Esophagus squamous epithelium (tissue), 5 donors: ENCODE measurements at regions not wholly inside any gene's neighbourhood (a gene's known extent, or its start where the extent isn't known, plus 50 kb on each side); places are given as distances from the start of the nearest gene placed in this dataset.

Source experiments
- DNase-seq: peaks from one replicate; lab custom pipeline; 2025; lab: John Stamatoyannopoulos, UW
- H3K27ac ChIP-seq, 4 donors: fragments of 200-600 bp; sonication (generic); one replicate each; pipeline ENCODE4 v1.5.1; 2016 to 2019; ENCODE audit warnings: mild to moderate bottlenecking in 1 of 4
- H3K27me3 ChIP-seq, 4 donors: fragments of 200-600 bp; sonication (generic); 1 replicate in 3 of 4; 2 replicates in 1 of 4; pipeline versions ENCODE4 v1.5.1 to v1.6.0; 2017 to 2021; ENCODE audit warnings: antibody characterized with exemption in 1 of 4
- H3K36me3 ChIP-seq, 3 donors: fragments of 200-600 bp; sonication (generic); one replicate each; pipeline ENCODE4 v1.5.1; 2016 to 2019
- H3K4me1 ChIP-seq, 3 donors: fragments of 200-600 bp; sonication (generic); one replicate each; pipeline ENCODE4 v1.5.1; 2017 to 2019
- H3K4me3 ChIP-seq, 4 donors: fragments of 200-600 bp; sonication (generic); 1 replicate in 3 of 4; 2 replicates in 1 of 4; pipeline ENCODE4 v1.5.1; 2016 to 2019; ENCODE audit warnings: mild to moderate bottlenecking in 2 of 4, moderate library complexity in 1 of 4
- H3K9me3 ChIP-seq, 3 donors: fragments of 200-600 bp; sonication (generic); one replicate each; pipeline ENCODE4 v1.5.1; 2016 to 2019
- CTCF ChIP-seq, 6 experiments: fragments of 450-650 bp in 4 of 6; fragments of 200-600 bp in 2 of 6; sonication (generic) in 2 of 6; IDR thresholded peaks; one replicate each; pipeline ENCODE4 v1.5.1; 2016 to 2019; ENCODE audit warnings: antibody characterized with exemption in 6 of 6, mild to moderate bottlenecking in 4 of 6, moderate library complexity in 4 of 6
- POLR2A ChIP-seq, 4 donors: fragments of 450-650 bp; IDR thresholded peaks; one replicate each; pipeline ENCODE4 v1.6.1; 2017; ENCODE audit warnings: antibody characterized with exemption in 4 of 4, mild to moderate bottlenecking in 4 of 4, moderate library complexity in 3 of 4
- WGBS, 2 donors: methylation state at CpG; one replicate each; pipeline ENCODE4 v1.1.5; 2018; 5-methylcytosine and 5-hydroxymethylcytosine counted together
- intact Hi-C: fragments of 100-400 bp; cut with DNase I; formaldehyde crosslinking; loops from one replicate; pipeline ENCODE4 v1.15.0; 2022
- donor health status: DM: yes; HTN: yes; CAD: no.

GRCh38 chr5:155953335-155953734 lies 373.6 kb upstream of the SGCD start:
- Histone ChIP-seq H3K27me3 (no peaks in the 10 kb centered on the region), H3K27ac (no peak overlapping the region), H3K4me3 (no peak overlapping the region), H3K36me3 (no peaks in the 10 kb centered on the region), H3K4me1 (no peaks in the 10 kb centered on the region), H3K9me3 (no peaks in the 10 kb centered on the region)
- TF ChIP-seq POLR2A (IDR thresholded peaks at IDR 0.05) (no peak), CTCF (IDR thresholded peaks at IDR 0.05) (no peak)
- intact Hi-C loops, result no loop called here
- DNase-seq, result no peak
- WGBS, 2 donors, result 41 to 56% methylated on average over 1 of the region's 1 CpG

GRCh38 chr5:155954701-155955445 lies 372.1 kb upstream of the SGCD start:
- DNase-seq, result no peak
- TF ChIP-seq POLR2A (IDR thresholded peaks at IDR 0.05), result no peak
- TF ChIP-seq CTCF (IDR thresholded peaks at IDR 0.05), result no peak
- Histone ChIP-seq H3K27ac (no peak overlapping the region), H3K27me3 (no peaks in the 10 kb centered on the region), H3K4me3 (no peak overlapping the region), H3K4me1 (no peaks in the 10 kb centered on the region), H3K9me3 (no peaks in the 10 kb centered on the region), H3K36me3 (no peaks in the 10 kb centered on the region)
- 63 to 72% methylated on average over 5 to 6 of the region's 6 CpGs for WGBS, 2 donors
- intact Hi-C loops, result no loop called here

- H3K9me3 ChIP-seq, result no peaks in the 10 kb centered on the region
- DNase-seq, result no peak
- H3K36me3 ChIP-seq, result no peaks in the 10 kb centered on the region
- H3K4me1 ChIP-seq, result no peaks in the 10 kb centered on the region
- H3K4me3 ChIP-seq, result no peak overlapping the region
- H3K27me3 ChIP-seq, result no peaks in the 10 kb centered on the region
- intact Hi-C loops, result no loop called here
- 69 to 83% methylated on average over 3 of the region's 3 CpGs for WGBS, 2 donors
- H3K27ac ChIP-seq, result no peak overlapping the region
- TF ChIP-seq POLR2A (IDR thresholded peaks at IDR 0.05) (no peak), CTCF (IDR thresholded peaks at IDR 0.05) (no peak)
These were observed 369.1 kb upstream of the SGCD start for GRCh38 chr5:155957884-155958283.

GRCh38 chr5:155959082-155959481 lies 367.9 kb upstream of the SGCD start:
- no peaks in the 10 kb centered on the region for H3K36me3 ChIP-seq
- 77 to 85% methylated on average over 2 of the region's 2 CpGs for WGBS, 2 donors
- no peak overlapping the region for H3K27ac ChIP-seq
- DNase-seq, result no peak
- no peak for TF ChIP-seq POLR2A (IDR thresholded peaks at IDR 0.05)
- no peak for TF ChIP-seq CTCF (IDR thresholded peaks at IDR 0.05)
- H3K4me1 ChIP-seq, result no peaks in the 10 kb centered on the region
- H3K27me3 ChIP-seq, result no peaks in the 10 kb centered on the region
- intact Hi-C loops, result no loop called here
- H3K9me3 ChIP-seq, result no peaks in the 10 kb centered on the region
- no peak overlapping the region for H3K4me3 ChIP-seq

- TF ChIP-seq POLR2A (IDR thresholded peaks at IDR 0.05) (no peak), CTCF (IDR thresholded peaks at IDR 0.05) (no peak)
- intact Hi-C loops, result no loop called here
- no peak for DNase-seq
- no peaks in the 10 kb centered on the region for H3K4me1 ChIP-seq
- H3K27me3 ChIP-seq, result no peaks in the 10 kb centered on the region
- 80 to 87% methylated on average over 2 to 3 of the region's 3 CpGs for WGBS, 2 donors
- H3K27ac ChIP-seq, result no peak overlapping the region
- no peak overlapping the region for H3K4me3 ChIP-seq
- H3K36me3 ChIP-seq, result no peaks in the 10 kb centered on the region
- no peaks in the 10 kb centered on the region for H3K9me3 ChIP-seq
These were observed 366.8 kb upstream of the SGCD start for GRCh38 chr5:155960177-155960576.
